ENCODE measurements at regions not wholly inside any gene's neighbourhood (a gene's known extent, or its start where the extent isn't known, plus 50 kb on each side); places are given as distances from the start of the nearest gene placed in this dataset.

DNA sequence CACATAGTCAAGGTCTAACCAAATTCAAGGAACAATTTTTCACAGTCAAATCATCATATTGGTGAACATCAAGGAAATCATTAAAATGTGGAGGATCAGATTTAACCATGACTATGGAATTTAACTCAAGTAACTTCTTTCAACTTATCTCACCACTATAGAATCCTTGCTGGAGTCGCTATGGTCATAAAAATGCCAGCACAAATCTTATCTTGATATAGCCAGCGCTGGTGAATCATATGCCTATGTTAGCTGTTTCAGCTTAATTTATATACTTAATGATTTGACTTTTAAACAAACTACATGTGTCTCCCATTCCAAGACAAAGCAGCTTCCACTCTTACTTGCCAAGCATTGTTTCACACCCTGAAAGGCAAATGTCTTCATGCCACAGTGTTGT lies 416.4 kb downstream of the CDH11 start:
- Histone ChIP-seq H2AFZ (ENCODE audit: low read length) (no peak overlapping the region), H2BK5ac (ENCODE audit: insufficient read length, low read length) (no peak overlapping the region), H2BK20ac (ENCODE audit: low read depth, low read length, poor library complexity, severe bottlenecking) (no peak overlapping the region), H2BK15ac (ENCODE audit: low read depth, low read length) (no peak overlapping the region), H2AK5ac (ENCODE audit: insufficient read length, low read length) (no peak overlapping the region), H4K20me1 (ENCODE audit: control insufficient read depth, insufficient read depth, insufficient read length) (no peaks in the 10 kb centered on the region), H3K9ac (ENCODE audit: extremely low read depth, insufficient read length, low read length) (no peak overlapping the region), H3K27ac (ENCODE audit: insufficient read length, low read depth, low read length) (no peak overlapping the region), H3K18ac (ENCODE audit: insufficient read length, low read depth, low read length) (no peak overlapping the region), H4K5ac (ENCODE audit: insufficient read length, low read depth, low read length) (no peak overlapping the region), H3K27me3 (ENCODE audit: insufficient read depth, low read length) (no peaks in the 10 kb centered on the region), H3T11ph (ENCODE audit: low read length) (no peak overlapping the region), H3K23me2 (ENCODE audit: insufficient read length, low read depth, low read length, poor library complexity, severe bottlenecking) (no peaks in the 10 kb centered on the region), H2BK120ac (ENCODE audit: low read depth, low read length, poor library complexity, severe bottlenecking) (no peak overlapping the region), H3K14ac (ENCODE audit: insufficient read depth, low read length) (no peak overlapping the region), H3K56ac (ENCODE audit: insufficient read length, low read depth, low read length) (no peak overlapping the region), H3K79me1 (ENCODE audit: insufficient read depth, low read depth, low read length, poor library complexity, severe bottlenecking) (no peaks in the 10 kb centered on the region), H3K23ac (ENCODE audit: insufficient read length, low read depth, low read length) (no peak overlapping the region), H3K4me1 (ENCODE audit: insufficient read depth, low read length) (no peaks in the 10 kb centered on the region), H3K4ac (ENCODE audit: low read depth, low read length) (no peak overlapping the region), H3K79me2 (ENCODE audit: insufficient read depth, low read length) (no peaks in the 10 kb centered on the region), H4K8ac (replicated peaks; ENCODE audit: insufficient read length, low read depth, low read length) (no peak overlapping the region), H3K9me3 (ENCODE audit: control insufficient read depth, low read depth, low read length) (no peaks in the 10 kb centered on the region), H2BK12ac (ENCODE audit: insufficient read length, low read depth, low read length) (no peak overlapping the region), H4K91ac (ENCODE audit: insufficient read length, low read depth, low read length) (no peak overlapping the region), H3K4me2 (ENCODE audit: insufficient read depth, insufficient read length, low read length) (no peak overlapping the region)
- H3K4me1 Mint-ChIP-seq, result no peaks in the 10 kb centered on the region
- no peak for DNase-seq
- H3K9me3 Mint-ChIP-seq, result no peaks in the 10 kb centered on the region
- no peak overlapping the region for H3K27ac Mint-ChIP-seq
- no peaks in the 10 kb centered on the region for H3K27me3 Mint-ChIP-seq (ENCODE audit: low read depth)
- no peaks in the 10 kb centered on the region for H3K36me3 Mint-ChIP-seq (ENCODE audit: insufficient read depth in 1 of 3, low read depth in 3 of 3)
- H3K4me3 Mint-ChIP-seq, result no peak overlapping the region
- no CpG with 5 or more reads among the region's 2 CpGs for WGBS (ENCODE audit: extremely low coverage, insufficient read length, low lambda C conversion rate)
- TF ChIP-seq, protein P1, sequence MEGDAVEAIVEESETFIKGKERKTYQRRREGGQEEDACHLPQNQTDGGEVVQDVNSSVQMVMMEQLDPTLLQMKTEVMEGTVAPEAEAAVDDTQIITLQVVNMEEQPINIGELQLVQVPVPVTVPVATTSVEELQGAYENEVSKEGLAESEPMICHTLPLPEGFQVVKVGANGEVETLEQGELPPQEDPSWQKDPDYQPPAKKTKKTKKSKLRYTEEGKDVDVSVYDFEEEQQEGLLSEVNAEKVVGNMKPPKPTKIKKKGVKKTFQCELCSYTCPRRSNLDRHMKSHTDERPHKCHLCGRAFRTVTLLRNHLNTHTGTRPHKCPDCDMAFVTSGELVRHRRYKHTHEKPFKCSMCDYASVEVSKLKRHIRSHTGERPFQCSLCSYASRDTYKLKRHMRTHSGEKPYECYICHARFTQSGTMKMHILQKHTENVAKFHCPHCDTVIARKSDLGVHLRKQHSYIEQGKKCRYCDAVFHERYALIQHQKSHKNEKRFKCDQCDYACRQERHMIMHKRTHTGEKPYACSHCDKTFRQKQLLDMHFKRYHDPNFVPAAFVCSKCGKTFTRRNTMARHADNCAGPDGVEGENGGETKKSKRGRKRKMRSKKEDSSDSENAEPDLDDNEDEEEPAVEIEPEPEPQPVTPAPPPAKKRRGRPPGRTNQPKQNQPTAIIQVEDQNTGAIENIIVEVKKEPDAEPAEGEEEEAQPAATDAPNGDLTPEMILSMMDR (conservative IDR thresholded peaks at IDR 0.05), result no peak

All from H9 (cell line).